ENCODE measurements at regions not wholly inside any gene's neighbourhood (a gene's known extent, or its start where the extent isn't known, plus 50 kb on each side); places are given as distances from the start of the nearest gene placed in this dataset.

- TF ChIP-seq CTCF (IDR thresholded peaks at IDR 0.05; ENCODE audit: low read length) (no peak), EZH2 (optimal IDR thresholded peaks at IDR 0.05; ENCODE audit: low read depth, low read length) (no peak)
Measured at GRCh38 chr13:75945841-75946482, 309.8 kb downstream of the LMO7 start.

All from MM.1S (cell line).